GM21737 (cell line): ENCODE measurements at regions not wholly inside any gene's neighbourhood (a gene's known extent, or its start where the extent isn't known, plus 50 kb on each side); places are given as distances from the start of the nearest gene placed in this dataset.

Experiments
- ATAC-seq: cut with Tn5 transposase; IDR thresholded peaks from one replicate; pipeline ENCODE4 v1.9.1; 2021; ENCODE audit warnings: mild to moderate bottlenecking, moderate library complexity; ENCODE audit not compliant: unreplicated experiment

- no peak for ATAC-seq
Observed at GRCh38 chr18:57991552-57991951, 52.5 kb upstream of the NEDD4L start.

- ATAC-seq = no peak
Observed at GRCh38 chr18:57989536-57989935, 54.5 kb upstream of the NEDD4L start.

GRCh38 chr18:57984490-57985115, 59.4 kb upstream of the NEDD4L start:
- no peak for ATAC-seq

GRCh38 chr18:57983965-57984364, 60.1 kb upstream of the NEDD4L start:
- ATAC-seq = no peak

GRCh38 chr18:57983472-57983871, 60.6 kb upstream of the NEDD4L start:
- ATAC-seq = no peak

GRCh38 chr18:57982372-57983021, 61.5 kb upstream of the NEDD4L start:
- ATAC-seq = no peak

GRCh38 chr18:57981308-57982028, 62.6 kb upstream of the NEDD4L start:
- ATAC-seq = no peak

- no peak for ATAC-seq
Observed at GRCh38 chr18:57980573-57981307, 63.3 kb upstream of the NEDD4L start.

GRCh38 chr18:57976230-57976773, 67.7 kb upstream of the NEDD4L start:
- ATAC-seq = no peak

- ATAC-seq = no peak
Observed at GRCh38 chr18:57975805-57976204, 68.2 kb upstream of the NEDD4L start.

GRCh38 chr18:57974585-57975265, 69.3 kb upstream of the NEDD4L start:
- no peak for ATAC-seq

- ATAC-seq = no peak
Observed at GRCh38 chr18:57973889-57974288, 70.1 kb upstream of the NEDD4L start.

- no peak for ATAC-seq
Observed at GRCh38 chr18:57970356-57971095, 73.5 kb upstream of the NEDD4L start.

- ATAC-seq = no peak
Observed at GRCh38 chr18:57969824-57970223, 74.2 kb upstream of the NEDD4L start.

- no peak for ATAC-seq
Observed at GRCh38 chr18:57965246-57965645, 78.8 kb upstream of the NEDD4L start.

- ATAC-seq = no peak
Observed at GRCh38 chr18:57961876-57962505, 82.0 kb upstream of the NEDD4L start.

- no peak for ATAC-seq
Observed at GRCh38 chr18:57961411-57961810, 82.6 kb upstream of the NEDD4L start.

GRCh38 chr18:57959278-57959677, 84.7 kb upstream of the NEDD4L start:
- ATAC-seq = no peak

- no peak for ATAC-seq
Observed at GRCh38 chr18:57957210-57957609, 86.8 kb upstream of the NEDD4L start.
